ENCODE measurements at regions not wholly inside any gene's neighbourhood (a gene's known extent, or its start where the extent isn't known, plus 50 kb on each side); places are given as distances from the start of the nearest gene placed in this dataset.

DNA sequence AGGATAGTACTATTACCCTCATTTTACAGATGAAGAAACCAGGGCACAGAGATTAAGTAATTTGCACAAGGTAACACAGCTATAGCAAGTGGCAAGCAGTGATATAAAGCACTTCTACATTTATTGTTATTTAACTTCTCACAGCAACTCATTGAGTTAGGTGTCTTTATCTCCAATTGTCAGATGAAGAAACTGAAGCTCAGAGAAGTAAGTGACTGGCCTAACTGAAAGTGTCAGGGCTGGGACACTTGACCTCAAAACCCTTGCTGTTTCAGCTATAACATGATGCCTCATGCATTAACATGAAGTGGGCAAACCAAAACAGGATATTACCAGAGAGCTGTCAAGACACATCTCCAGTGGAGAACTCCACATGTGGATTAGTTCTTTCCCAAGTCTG, 65.8 kb upstream of the LEKR1 start:
- no peak overlapping the region for H3K27ac ChIP-seq (ENCODE audit: low read depth, low read length)
- no peak for TF ChIP-seq EZH2phosphoT487 (conservative IDR thresholded peaks at IDR 0.05; ENCODE audit: low read length)
- no peak overlapping the region for H3K4me3 ChIP-seq (ENCODE audit: insufficient read depth, low read length, poor library complexity, severe bottlenecking)

GRCh38 chr3:156761007-156761406, 65.1 kb upstream of the LEKR1 start:
- H3K4me2 ChIP-seq (ENCODE audit: low read depth, low read length, poor library complexity, severe bottlenecking) = no peak overlapping the region
- H3K4me3 ChIP-seq (ENCODE audit: insufficient read depth, low read length, poor library complexity, severe bottlenecking) = no peak overlapping the region
- H3K9ac ChIP-seq (ENCODE audit: low read length) = no peak overlapping the region
- no peak overlapping the region for H2AFZ ChIP-seq (ENCODE audit: low read depth, low read length, severe bottlenecking)
- H3K27me3 ChIP-seq (ENCODE audit: low read length) = no peaks in the 10 kb centered on the region
- H3K27ac ChIP-seq (ENCODE audit: low read depth, low read length) = no peak overlapping the region
- no peak for TF ChIP-seq EZH2phosphoT487 (conservative IDR thresholded peaks at IDR 0.05; ENCODE audit: low read length)
- TF ChIP-seq, protein P1, sequence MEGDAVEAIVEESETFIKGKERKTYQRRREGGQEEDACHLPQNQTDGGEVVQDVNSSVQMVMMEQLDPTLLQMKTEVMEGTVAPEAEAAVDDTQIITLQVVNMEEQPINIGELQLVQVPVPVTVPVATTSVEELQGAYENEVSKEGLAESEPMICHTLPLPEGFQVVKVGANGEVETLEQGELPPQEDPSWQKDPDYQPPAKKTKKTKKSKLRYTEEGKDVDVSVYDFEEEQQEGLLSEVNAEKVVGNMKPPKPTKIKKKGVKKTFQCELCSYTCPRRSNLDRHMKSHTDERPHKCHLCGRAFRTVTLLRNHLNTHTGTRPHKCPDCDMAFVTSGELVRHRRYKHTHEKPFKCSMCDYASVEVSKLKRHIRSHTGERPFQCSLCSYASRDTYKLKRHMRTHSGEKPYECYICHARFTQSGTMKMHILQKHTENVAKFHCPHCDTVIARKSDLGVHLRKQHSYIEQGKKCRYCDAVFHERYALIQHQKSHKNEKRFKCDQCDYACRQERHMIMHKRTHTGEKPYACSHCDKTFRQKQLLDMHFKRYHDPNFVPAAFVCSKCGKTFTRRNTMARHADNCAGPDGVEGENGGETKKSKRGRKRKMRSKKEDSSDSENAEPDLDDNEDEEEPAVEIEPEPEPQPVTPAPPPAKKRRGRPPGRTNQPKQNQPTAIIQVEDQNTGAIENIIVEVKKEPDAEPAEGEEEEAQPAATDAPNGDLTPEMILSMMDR (IDR thresholded peaks at IDR 0.05; ENCODE audit: insufficient read depth, low read length, poor library complexity, severe bottlenecking) = no peak
- no peaks in the 10 kb centered on the region for H3K9me3 ChIP-seq (ENCODE audit: insufficient read depth, low read length)
- no peaks in the 10 kb centered on the region for H3K79me2 ChIP-seq (ENCODE audit: insufficient read depth, low read length)
- no peaks in the 10 kb centered on the region for H3F3A ChIP-seq (ENCODE audit: insufficient read depth)
- no peaks in the 10 kb centered on the region for H3K36me3 ChIP-seq (ENCODE audit: low read length)
- H3K9me2 ChIP-seq (replicated peaks; ENCODE audit: insufficient read depth, low read length) = no peaks in the 10 kb centered on the region
- H4K20me1 ChIP-seq (ENCODE audit: low read depth, low read length) = no peaks in the 10 kb centered on the region

More for the DNA sequence above, 65.8 kb upstream of the LEKR1 start:
- Histone ChIP-seq H3K79me2 (ENCODE audit: insufficient read depth, low read length) (no peaks in the 10 kb centered on the region), H3K9me3 (ENCODE audit: insufficient read depth, low read length) (no peaks in the 10 kb centered on the region), H3K4me2 (ENCODE audit: low read depth, low read length, poor library complexity, severe bottlenecking) (no peak overlapping the region), H3K9me2 (replicated peaks; ENCODE audit: insufficient read depth, low read length) (no peaks in the 10 kb centered on the region), H3F3A (ENCODE audit: insufficient read depth) (no peaks in the 10 kb centered on the region), H3K9ac (ENCODE audit: low read length) (no peak overlapping the region), H3K27me3 (ENCODE audit: low read length) (no peaks in the 10 kb centered on the region), H3K36me3 (ENCODE audit: low read length) (no peaks in the 10 kb centered on the region), H2AFZ (ENCODE audit: low read depth, low read length, severe bottlenecking) (no peak overlapping the region), H4K20me1 (ENCODE audit: low read depth, low read length) (no peaks in the 10 kb centered on the region)

GRCh38 chr3:156761713-156762451, 64.3 kb upstream of the LEKR1 start:
- Histone ChIP-seq H3K9me2 (replicated peaks; ENCODE audit: insufficient read depth, low read length) (no peaks in the 10 kb centered on the region), H3K79me2 (ENCODE audit: insufficient read depth, low read length) (no peaks in the 10 kb centered on the region), H3K4me3 (ENCODE audit: insufficient read depth, low read length, poor library complexity, severe bottlenecking) (no peak overlapping the region), H3F3A (ENCODE audit: insufficient read depth) (no peaks in the 10 kb centered on the region), H4K20me1 (ENCODE audit: low read depth, low read length) (no peaks in the 10 kb centered on the region), H3K27me3 (ENCODE audit: low read length) (no peaks in the 10 kb centered on the region), H3K27ac (ENCODE audit: low read depth, low read length) (no peak overlapping the region), H2AFZ (ENCODE audit: low read depth, low read length, severe bottlenecking) (peak overlapping the region; percentile 3), H3K36me3 (ENCODE audit: low read length) (no peaks in the 10 kb centered on the region), H3K4me2 (ENCODE audit: low read depth, low read length, poor library complexity, severe bottlenecking) (no peak overlapping the region), H3K9ac (ENCODE audit: low read length) (no peak overlapping the region), H3K9me3 (ENCODE audit: insufficient read depth, low read length) (no peaks in the 10 kb centered on the region)
- TF ChIP-seq EZH2phosphoT487 (conservative IDR thresholded peaks at IDR 0.05; ENCODE audit: low read length) = no peak
- TF ChIP-seq, protein P1 (IDR thresholded peaks at IDR 0.05; ENCODE audit: insufficient read depth, low read length, poor library complexity, severe bottlenecking) = no peak

DNA sequence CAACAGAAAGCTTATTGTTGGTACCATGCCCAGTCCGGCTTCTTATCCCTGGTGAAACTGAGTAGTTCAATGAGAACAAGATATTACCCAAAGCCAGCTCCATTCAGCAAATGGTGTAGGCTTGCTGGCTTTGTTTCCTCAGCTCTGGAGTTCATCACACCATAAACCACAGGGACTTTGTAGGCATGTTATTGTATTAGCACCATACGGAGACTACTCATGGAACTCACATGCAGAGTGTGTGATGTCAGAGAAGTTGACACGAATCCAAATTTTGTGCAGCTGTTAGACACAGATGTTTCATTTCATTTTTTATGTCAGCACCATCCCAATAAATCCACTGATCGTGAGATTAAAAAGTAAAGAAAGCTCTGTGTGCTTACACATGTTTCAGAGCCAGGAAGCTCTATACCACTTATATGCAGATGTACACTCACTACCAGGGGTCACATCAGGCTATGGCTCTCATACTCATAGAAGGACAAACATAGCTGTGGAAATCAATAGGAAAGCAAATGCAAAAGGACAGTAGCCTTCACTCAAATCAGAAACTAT, 63.4 kb upstream of the LEKR1 start:
- Histone ChIP-seq H3F3A (ENCODE audit: insufficient read depth) (no peaks in the 10 kb centered on the region), H4K20me1 (ENCODE audit: low read depth, low read length) (no peaks in the 10 kb centered on the region), H3K4me3 (ENCODE audit: insufficient read depth, low read length, poor library complexity, severe bottlenecking) (no peak overlapping the region), H3K9me3 (ENCODE audit: insufficient read depth, low read length) (no peaks in the 10 kb centered on the region), H3K27me3 (ENCODE audit: low read length) (no peaks in the 10 kb centered on the region), H3K4me2 (ENCODE audit: low read depth, low read length, poor library complexity, severe bottlenecking) (no peak overlapping the region), H2AFZ (ENCODE audit: low read depth, low read length, severe bottlenecking) (no peak overlapping the region), H3K79me2 (ENCODE audit: insufficient read depth, low read length) (no peaks in the 10 kb centered on the region), H3K9ac (ENCODE audit: low read length) (no peak overlapping the region), H3K9me2 (replicated peaks; ENCODE audit: insufficient read depth, low read length) (no peaks in the 10 kb centered on the region), H3K27ac (ENCODE audit: low read depth, low read length) (no peak overlapping the region), H3K36me3 (ENCODE audit: low read length) (no peaks in the 10 kb centered on the region)
- TF ChIP-seq EZH2phosphoT487 (conservative IDR thresholded peaks at IDR 0.05; ENCODE audit: low read length) = no peak
- TF ChIP-seq, protein P1 (IDR thresholded peaks at IDR 0.05; ENCODE audit: insufficient read depth, low read length, poor library complexity, severe bottlenecking) = no peak

Data from SU-DHL-6 (cell line).